CD4-positive, alpha-beta T cell (primary cell): ENCODE measurements at regions not wholly inside any gene's neighbourhood (a gene's known extent, or its start where the extent isn't known, plus 50 kb on each side); places are given as distances from the start of the nearest gene placed in this dataset.

Experiments used
- ATAC-seq: fragments of 200-7000 bp; cut with Tn5 transposase; one replicate; pipeline ENCODE4 v1.10.0; 2022; ENCODE audit warnings: mild to moderate bottlenecking; ENCODE audit not compliant: poor library complexity
- CTCF ChIA-PET: fragments of 350-600 bp; sonication (Branson Sonifier 250); formaldehyde crosslinking; loops from one replicate; lab custom pipeline; 2021; ENCODE audit warnings: antibody characterized with exemption, inconsistent platforms; lab: Charles Lee
- POLR2A ChIA-PET: fragments of 350-600 bp; sonication (Branson Sonifier 250); formaldehyde crosslinking; loops from one replicate; lab custom pipeline; 2021; ENCODE audit warnings: antibody characterized with exemption, inconsistent platforms; lab: Charles Lee
- DNase-seq, 14 experiments: peaks; one replicate each; pipeline ENCODE4 v3.0.0-alpha.2; 2013 to 2020; ENCODE audit warnings: mixed read lengths in 2 of 14
- H3K27ac ChIP-seq, 2 donors: one replicate each; pipeline versions ENCODE4 v1.5.1 to v1.7.0; 2013; ENCODE audit warnings: low read length in 2 of 2, low read depth in 1 of 2, mild to moderate bottlenecking in 1 of 2
- H3K27me3 ChIP-seq, 2 experiments: 1 replicate in 1 of 2; 2 replicates in 1 of 2; pipeline versions ENCODE4 v1.6.1 to v1.7.0; 2013; ENCODE audit warnings: low read length in 2 of 2, control low read depth in 1 of 2, mild to moderate bottlenecking in 1 of 2, moderate library complexity in 1 of 2; ENCODE audit not compliant: insufficient read depth in 2 of 2, control insufficient read depth in 1 of 2
- H3K36me3 ChIP-seq: one replicate; pipeline ENCODE4 v1.6.1; 2013; ENCODE audit warnings: low read length, control low read depth; ENCODE audit not compliant: insufficient read depth
- H3K4me1 ChIP-seq: one replicate; pipeline ENCODE4 v1.6.1; 2013; ENCODE audit warnings: low read length, control low read depth; ENCODE audit not compliant: insufficient read depth
- H3K4me3 ChIP-seq: one replicate; pipeline ENCODE4 v1.5.1; 2013; ENCODE audit warnings: mild to moderate bottlenecking, low read length, moderate library complexity
- H3K9me3 ChIP-seq, 2 experiments: 1 replicate in 1 of 2; 2 replicates in 1 of 2; pipeline versions ENCODE4 v1.6.1 to v1.7.0; 2013; ENCODE audit warnings: low read length in 2 of 2, mild to moderate bottlenecking in 2 of 2, control low read depth in 1 of 2, moderate library complexity in 1 of 2; ENCODE audit not compliant: control insufficient read depth in 1 of 2, insufficient read depth in 1 of 2
- H3K27ac Mint-ChIP-seq: one replicate; pipeline ENCODE4 v1.8.0; 2020; ENCODE audit warnings: mixed read lengths
- H3K27me3 Mint-ChIP-seq: one replicate; pipeline ENCODE4 v1.8.0; 2021; ENCODE audit warnings: mixed read lengths
- H3K36me3 Mint-ChIP-seq: one replicate; pipeline ENCODE4 v1.8.0; 2021; ENCODE audit warnings: low read depth, mixed read lengths
- H3K4me1 Mint-ChIP-seq: one replicate; pipeline ENCODE4 v1.8.0; 2021; ENCODE audit warnings: low read depth, mixed read lengths
- H3K4me3 Mint-ChIP-seq: one replicate; pipeline ENCODE4 v1.8.0; 2020; ENCODE audit warnings: mild to moderate bottlenecking, mixed read lengths
- H3K9me3 Mint-ChIP-seq: one replicate; pipeline ENCODE4 v1.8.0; 2020; ENCODE audit warnings: mixed read lengths
- CTCF ChIP-seq: fragments of 200-600 bp; IDR thresholded peaks from one replicate; pipeline ENCODE4 v1.8.0; 2022; ENCODE audit warnings: antibody characterized with exemption, mild to moderate bottlenecking
- intact Hi-C, 2 experiments: fragments of 100-400 bp; cut with DNase I in 1 of 2; cut with micrococcal nuclease in 1 of 2; formaldehyde crosslinking; loops; one replicate each; pipeline versions ENCODE4 v1.15.1 to v1.9.0; 2023 to 2025; cut with DNase I, micrococcal nuclease

GRCh38 chr10:78507510-78508160 is 474.0 kb downstream of the RPS24 start:
- no peak for TF ChIP-seq CTCF
- Mint-ChIP-seq H3K4me1 (no peaks in the 10 kb centered on the region), H3K27ac (no peak overlapping the region), H3K36me3 (no peaks in the 10 kb centered on the region), H3K27me3 (peaks cover 6% of the 10 kb centered on the region), H3K4me3 (no peak overlapping the region), H3K9me3 (no peaks in the 10 kb centered on the region)
- Histone ChIP-seq H3K4me3 (no peak overlapping the region), H3K4me1 (no peaks in the 10 kb centered on the region), H3K9me3 (no peaks in the 10 kb centered on the region), H3K27me3 (peaks cover 0 to 2% of the 10 kb centered on the region in 2 experiments), H3K27ac (no peak overlapping the region), H3K36me3 (no peaks in the 10 kb centered on the region)
- POLR2A ChIA-PET: no interaction called here
- CTCF ChIA-PET: no interaction called here
- intact Hi-C loops: no loop called here
- ATAC-seq: no peak
- no peak for DNase-seq

- no peak overlapping the region for H3K27ac ChIP-seq
- H3K4me1 ChIP-seq: no peaks in the 10 kb centered on the region
- H3K27me3 Mint-ChIP-seq: peaks cover 3% of the 10 kb centered on the region
- no peaks in the 10 kb centered on the region for H3K9me3 Mint-ChIP-seq
- H3K27ac Mint-ChIP-seq: no peak overlapping the region
- POLR2A ChIA-PET: no interaction called here
- peaks cover 0 to 2% of the 10 kb centered on the region in 2 experiments for H3K27me3 ChIP-seq
- H3K4me3 Mint-ChIP-seq: no peak overlapping the region
- no peaks in the 10 kb centered on the region for H3K36me3 Mint-ChIP-seq
- H3K4me1 Mint-ChIP-seq: no peaks in the 10 kb centered on the region
- no peaks in the 10 kb centered on the region for H3K9me3 ChIP-seq
- no peak overlapping the region for H3K4me3 ChIP-seq
- no peaks in the 10 kb centered on the region for H3K36me3 ChIP-seq
- intact Hi-C loops: no loop called here
- DNase-seq (no peak), ATAC-seq (no peak)
- TF ChIP-seq CTCF: no peak
- CTCF ChIA-PET: no interaction called here
Measured at GRCh38 chr10:78508955-78509748, 475.5 kb downstream of the RPS24 start.

- H3K4me1 ChIP-seq: no peaks in the 10 kb centered on the region
- intact Hi-C loops: loop anchor here in 1 of 2 experiments (10.0 kb wide), 1 partner anchor 684 kb away; no protein-coding TSS in a partner anchor
- no peaks in the 10 kb centered on the region for H3K9me3 ChIP-seq
- no peaks in the 10 kb centered on the region for H3K36me3 ChIP-seq
- Mint-ChIP-seq H3K4me1 (no peaks in the 10 kb centered on the region), H3K36me3 (no peaks in the 10 kb centered on the region), H3K27ac (no peak overlapping the region), H3K27me3 (no peaks in the 10 kb centered on the region), H3K4me3 (no peak overlapping the region), H3K9me3 (no peaks in the 10 kb centered on the region)
- POLR2A ChIA-PET: no interaction called here
- CTCF ChIA-PET: no interaction called here
- H3K27me3 ChIP-seq: no peaks in the 10 kb centered on the region
- H3K27ac ChIP-seq: no peak overlapping the region
- TF ChIP-seq CTCF: no peak
- H3K4me3 ChIP-seq: no peak overlapping the region
- DNase-seq (no peak), ATAC-seq (no peak)
Measured at GRCh38 chr10:78510566-78511323, 477.1 kb downstream of the RPS24 start.
